ENCODE measurements at regions not wholly inside any gene's neighbourhood (a gene's known extent, or its start where the extent isn't known, plus 50 kb on each side); places are given as distances from the start of the nearest gene placed in this dataset.

GRCh38 chr2:195479407-195479806, 177.6 kb upstream of the SLC39A10 start:
- intact Hi-C loops (cut with DNase I): no loop called here
- ATAC-seq (ENCODE audit: poor library complexity): no peak
- no peak for DNase-seq

GRCh38 chr2:195477996-195478382, 179.0 kb upstream of the SLC39A10 start:
- intact Hi-C loops (cut with DNase I): no loop called here
- ATAC-seq (ENCODE audit: poor library complexity) (no peak), DNase-seq (no peak)

GRCh38 chr2:195477248-195477995, 179.6 kb upstream of the SLC39A10 start:
- DNase-seq: no peak
- ATAC-seq (ENCODE audit: poor library complexity): no peak
- intact Hi-C loops (cut with DNase I): no loop called here

GRCh38 chr2:195475336-195475735, 181.7 kb upstream of the SLC39A10 start:
- no peak for DNase-seq
- intact Hi-C loops (cut with DNase I): no loop called here
- no peak for ATAC-seq (ENCODE audit: poor library complexity)

GRCh38 chr2:195473862-195474261, 183.2 kb upstream of the SLC39A10 start:
- DNase-seq (no peak), ATAC-seq (ENCODE audit: poor library complexity) (no peak)
- intact Hi-C loops (cut with DNase I): no loop called here

GRCh38 chr2:195472501-195473234, 184.4 kb upstream of the SLC39A10 start:
- DNase-seq (no peak), ATAC-seq (ENCODE audit: poor library complexity) (no peak)
- intact Hi-C loops (cut with DNase I): no loop called here

GRCh38 chr2:195471807-195472206, 185.2 kb upstream of the SLC39A10 start:
- intact Hi-C loops (cut with DNase I): no loop called here
- ATAC-seq (ENCODE audit: poor library complexity) (no peak), DNase-seq (no peak)

- intact Hi-C loops (cut with DNase I): no loop called here
- ATAC-seq (ENCODE audit: poor library complexity): no peak
Observed at GRCh38 chr2:195471163-195471562, 185.9 kb upstream of the SLC39A10 start.

GRCh38 chr2:195470622-195471021, 186.4 kb upstream of the SLC39A10 start:
- DNase-seq (no peak), ATAC-seq (ENCODE audit: poor library complexity) (no peak)
- intact Hi-C loops (cut with DNase I): no loop called here

More at GRCh38 chr2:195471163-195471562, 185.9 kb upstream of the SLC39A10 start:
- DNase-seq: no peak

GRCh38 chr2:195468771-195469170, 188.3 kb upstream of the SLC39A10 start:
- intact Hi-C loops (cut with DNase I): no loop called here
- no peak for DNase-seq
- ATAC-seq (ENCODE audit: poor library complexity): no peak

GRCh38 chr2:195466427-195466826, 190.6 kb upstream of the SLC39A10 start:
- DNase-seq: no peak
- intact Hi-C loops (cut with DNase I): no loop called here
- ATAC-seq (ENCODE audit: poor library complexity): no peak

GRCh38 chr2:195461010-195461409, 196.0 kb upstream of the SLC39A10 start:
- no peak for ATAC-seq (ENCODE audit: poor library complexity)
- intact Hi-C loops (cut with DNase I): no loop called here
- no peak for DNase-seq

- intact Hi-C loops (cut with DNase I): no loop called here
- ATAC-seq (ENCODE audit: poor library complexity) (no peak), DNase-seq (no peak)
Observed at GRCh38 chr2:195458936-195459335, 198.1 kb upstream of the SLC39A10 start.

- DNase-seq: no peak
- intact Hi-C loops (cut with DNase I): no loop called here
Observed at GRCh38 chr2:195457873-195458272, 199.2 kb upstream of the SLC39A10 start.

GRCh38 chr2:195456771-195457170, 200.3 kb upstream of the SLC39A10 start:
- no peak for DNase-seq

More at GRCh38 chr2:195457873-195458272, 199.2 kb upstream of the SLC39A10 start:
- ATAC-seq (ENCODE audit: poor library complexity): no peak

GRCh38 chr2:195451160-195451559, 205.9 kb upstream of the SLC39A10 start:
- intact Hi-C loops (cut with DNase I): no loop called here
- peak; percentile 61 for ATAC-seq (ENCODE audit: poor library complexity)
- no peak for DNase-seq

More at GRCh38 chr2:195456771-195457170, 200.3 kb upstream of the SLC39A10 start:
- intact Hi-C loops (cut with DNase I): no loop called here
- ATAC-seq (ENCODE audit: poor library complexity): no peak

GRCh38 chr2:195450552-195451113, 206.4 kb upstream of the SLC39A10 start:
- no peak for ATAC-seq (ENCODE audit: poor library complexity)
- intact Hi-C loops (cut with DNase I): no loop called here
- no peak for DNase-seq

GRCh38 chr2:195447323-195447975, 209.6 kb upstream of the SLC39A10 start:
- ATAC-seq (ENCODE audit: poor library complexity) (no peak), DNase-seq (no peak)
- intact Hi-C loops (cut with DNase I): no loop called here

GRCh38 chr2:195445639-195446038, 211.4 kb upstream of the SLC39A10 start:
- intact Hi-C loops (cut with DNase I): no loop called here
- DNase-seq: no peak

More at GRCh38 chr2:195445639-195446038, 211.4 kb upstream of the SLC39A10 start:
- ATAC-seq (ENCODE audit: poor library complexity): no peak
